Stimulated activated CD8-positive, alpha-beta memory T cell treated with anti-CD3 and anti-CD28 coated beads, Interleukin-2, amount 100 ng/mL, for 48 hours (primary cell): ENCODE measurements at regions not wholly inside any gene's neighbourhood (a gene's known extent, or its start where the extent isn't known, plus 50 kb on each side); places are given as distances from the start of the nearest gene placed in this dataset.

Experiments used
- DNase-seq, 2 donors: peaks; one replicate each; pipeline ENCODE4 v3.0.0-alpha.2; 2020; ENCODE audit warnings: low read depth in 2 of 2

DNA sequence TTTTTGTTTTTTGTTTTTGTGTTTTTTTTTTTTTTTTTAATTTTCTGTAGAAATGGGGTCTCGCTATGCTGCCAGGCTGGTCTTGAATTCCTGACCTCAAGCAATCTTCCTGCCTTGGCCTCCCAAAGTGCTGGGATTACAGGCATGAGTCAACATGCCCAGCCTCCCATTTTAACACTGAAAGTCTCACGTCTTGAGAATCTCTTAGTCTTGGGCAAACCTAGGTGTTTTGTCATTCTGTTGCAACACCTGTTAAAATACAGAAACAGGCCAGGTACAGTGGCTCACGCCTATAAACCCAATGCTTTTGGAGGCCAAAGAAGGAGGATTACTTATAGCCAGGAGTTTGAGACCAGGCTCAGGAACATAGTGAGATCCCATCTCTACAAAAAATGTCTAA, 599.0 kb downstream of the TLR4 start:
- DNase-seq: no peak

- no peak for DNase-seq
Observed at GRCh38 chr9:118305331-118305730, 601.1 kb downstream of the TLR4 start.

GRCh38 chr9:118306801-118307200, 602.6 kb downstream of the TLR4 start:
- no peak for DNase-seq

DNA sequence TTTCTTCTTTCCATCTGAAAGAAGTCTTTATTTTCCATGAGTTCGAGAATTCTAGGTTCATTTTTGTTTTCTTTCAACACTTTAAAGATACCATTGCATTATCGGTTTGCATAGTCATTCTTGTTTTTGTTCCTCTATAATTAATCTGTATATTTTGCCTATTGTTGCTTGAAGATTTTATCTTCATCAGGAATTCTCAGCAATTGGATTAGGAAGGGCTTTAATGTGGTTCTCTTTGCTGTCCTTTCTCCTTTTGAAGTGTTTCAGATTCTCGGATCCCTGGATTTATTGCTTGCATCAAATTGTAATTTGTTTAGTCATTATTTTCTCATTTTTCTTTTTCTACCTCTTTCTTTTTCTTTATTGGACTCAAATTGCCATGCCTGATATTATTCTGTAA, 609.8 kb downstream of the TLR4 start:
- no peak for DNase-seq

DNA sequence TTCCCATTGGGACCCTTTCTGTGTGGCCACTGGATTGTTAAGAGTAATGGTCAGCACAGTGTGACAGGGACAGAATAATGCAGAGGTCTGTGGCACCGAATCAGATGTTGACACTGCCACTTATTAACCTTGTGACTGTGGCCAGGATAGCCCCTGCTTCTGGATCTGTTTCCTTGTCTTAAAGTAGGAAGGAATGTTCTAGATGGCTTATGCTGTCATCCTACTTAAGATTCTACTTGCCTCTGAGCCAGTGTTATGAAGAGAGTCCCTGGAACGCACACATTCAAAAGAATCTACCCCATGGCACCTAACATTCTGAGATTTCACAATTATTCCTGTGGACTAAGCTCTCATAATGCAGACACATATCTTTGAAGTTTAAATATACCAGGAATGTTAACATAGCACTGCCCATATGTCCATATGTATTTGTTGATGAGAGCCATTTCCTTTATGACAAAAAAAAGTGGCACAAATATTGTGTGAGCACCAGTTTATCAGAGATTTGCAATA, 612.7 kb downstream of the TLR4 start:
- no peak for DNase-seq

DNA sequence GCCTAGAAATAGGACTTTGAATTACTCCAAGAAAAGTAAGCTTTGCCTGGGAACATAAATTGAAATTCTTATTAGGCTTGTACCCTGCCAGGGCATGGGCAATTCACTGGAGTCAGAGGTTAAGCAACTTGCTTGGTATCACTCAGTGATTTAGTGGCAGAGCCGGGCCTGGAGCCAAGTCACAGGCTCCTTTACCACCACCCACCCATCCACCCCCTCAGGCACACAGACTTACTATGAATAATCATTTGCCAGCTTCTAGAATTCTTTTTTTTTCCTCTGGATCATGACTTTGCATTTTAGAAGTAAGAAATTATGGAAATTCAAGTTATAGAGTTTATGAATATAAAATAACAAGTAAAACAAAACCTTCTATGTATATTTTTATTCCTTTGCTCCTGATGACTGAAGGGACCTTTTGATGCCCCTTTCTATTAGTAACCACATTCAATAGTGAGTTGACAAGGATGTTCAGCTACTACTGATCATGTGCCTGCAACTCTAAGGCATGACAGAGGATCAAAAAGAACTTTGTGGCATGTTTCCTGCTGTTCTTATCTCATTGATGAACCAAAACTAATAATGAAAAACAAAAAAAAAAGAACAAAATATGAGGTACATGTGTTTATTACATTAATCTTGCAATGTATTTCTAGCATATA, 614.7 kb downstream of the TLR4 start:
- DNase-seq: no peak

- no peak for DNase-seq
Observed at GRCh38 chr9:118321788-118322187, 617.6 kb downstream of the TLR4 start.

DNA sequence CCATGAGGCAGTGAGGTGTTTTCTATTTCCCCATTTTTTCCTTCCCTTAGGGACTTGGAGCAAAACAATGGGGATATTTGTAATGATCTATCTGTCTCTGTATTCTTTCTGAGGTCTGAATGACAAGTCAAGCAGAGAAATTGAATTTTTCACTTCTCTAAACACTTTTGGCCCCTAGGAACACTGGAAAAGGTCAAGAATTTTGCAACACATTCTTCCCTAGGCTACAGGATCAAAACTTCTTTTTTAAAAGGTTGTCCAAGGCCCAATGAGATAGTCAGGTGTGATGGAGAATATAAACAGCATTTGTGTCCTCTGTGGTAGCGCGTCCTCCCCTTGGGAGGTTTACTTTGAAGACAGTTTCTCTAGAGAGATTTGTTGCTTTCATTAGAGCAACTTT, 620.5 kb downstream of the TLR4 start:
- DNase-seq: no peak

- no peak for DNase-seq
Observed at GRCh38 chr9:118325757-118326156, 621.6 kb downstream of the TLR4 start.

- DNase-seq: no peak
Observed at GRCh38 chr9:118326326-118326725, 622.1 kb downstream of the TLR4 start.

- DNase-seq: no peak
Observed at GRCh38 chr9:118330191-118330986, 626.2 kb downstream of the TLR4 start.

DNA sequence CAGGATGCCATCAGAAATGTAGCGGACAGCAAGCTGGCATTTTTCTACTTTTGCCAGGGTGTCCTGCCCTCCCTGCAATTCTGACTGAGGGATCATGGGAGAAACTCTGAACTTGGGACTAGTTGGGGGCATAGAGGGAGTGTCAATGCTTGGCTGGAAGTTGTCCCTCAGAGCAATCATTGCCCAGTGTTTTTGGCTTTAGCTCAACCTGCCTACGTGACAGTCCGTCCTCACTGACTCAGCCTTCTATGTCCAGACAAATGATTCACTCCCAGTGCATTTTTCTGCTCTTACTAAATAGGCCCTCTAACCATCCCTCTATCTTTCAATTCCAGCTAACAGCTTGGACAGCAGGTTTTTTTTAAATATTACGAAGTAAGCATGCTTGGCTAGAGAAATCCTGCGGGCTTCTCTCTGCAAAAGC, 627.4 kb downstream of the TLR4 start:
- DNase-seq: no peak

DNA sequence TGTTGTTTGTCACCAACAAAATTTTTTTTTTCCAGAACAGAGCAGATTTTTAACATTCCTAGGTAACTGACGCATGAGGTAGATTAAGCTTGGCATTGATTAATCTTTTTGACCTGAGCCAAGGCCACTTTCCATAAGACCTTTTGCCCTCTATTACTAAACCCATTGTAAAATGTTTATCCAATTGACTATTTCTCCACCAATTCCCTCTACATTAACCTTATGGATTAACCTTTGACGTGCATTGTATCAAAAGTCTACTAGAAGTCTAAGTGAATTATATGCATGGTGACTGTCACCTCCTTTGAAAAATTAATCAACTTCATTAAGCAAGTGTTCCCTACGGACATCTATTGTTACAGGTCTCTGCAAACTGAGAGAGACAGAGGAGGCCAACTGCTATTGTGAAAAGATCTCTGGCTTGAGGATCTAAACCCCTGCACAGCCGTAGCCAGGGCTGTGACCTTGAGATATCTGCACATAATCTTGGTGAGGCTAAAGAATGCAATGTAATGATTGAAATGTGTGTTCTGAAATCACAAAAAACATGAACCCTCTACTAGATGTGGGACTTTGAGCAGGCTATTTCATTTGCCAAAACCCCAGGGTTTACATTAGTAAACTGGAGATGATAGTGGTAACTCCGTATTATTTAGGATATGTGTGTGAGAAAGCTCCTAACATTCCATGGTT, 632.2 kb downstream of the TLR4 start:
- no peak for DNase-seq

DNA sequence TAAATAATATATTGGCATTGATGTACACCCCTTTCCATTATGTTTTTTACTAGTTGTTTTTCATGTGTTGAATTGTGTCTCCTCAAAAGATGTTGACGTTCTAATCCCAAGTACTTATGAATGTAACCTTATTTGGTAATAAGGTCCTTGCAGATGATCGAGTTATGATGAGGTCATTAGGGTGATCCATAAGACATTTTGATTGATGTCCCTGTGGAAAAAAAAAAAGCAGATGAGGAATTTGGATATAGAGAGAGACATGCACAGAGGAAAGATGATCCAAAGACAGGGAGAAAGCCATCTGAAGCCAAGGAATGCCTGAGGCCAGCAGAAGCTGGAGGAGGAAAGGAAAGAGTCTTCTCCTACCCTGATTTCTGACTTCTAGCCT, 632.7 kb downstream of the TLR4 start:
- DNase-seq: no peak

DNA sequence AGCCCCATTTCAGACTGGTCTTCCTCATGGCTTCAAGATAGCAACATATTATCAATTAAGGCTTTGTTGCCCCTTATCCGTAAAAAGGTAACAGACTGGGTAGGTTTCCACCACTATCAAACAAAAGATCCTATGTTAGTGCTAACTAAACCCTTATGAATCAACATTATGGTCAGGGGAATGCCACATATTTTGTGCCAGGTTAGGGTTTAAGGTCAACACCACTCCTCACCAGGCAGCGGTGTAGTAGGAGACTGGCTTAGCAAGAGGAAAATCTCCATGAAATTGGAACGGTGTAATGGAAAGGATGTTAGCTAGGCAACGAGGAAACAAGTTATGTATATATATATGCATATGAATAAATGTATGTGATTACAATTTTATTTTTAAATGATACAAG, 655.8 kb downstream of the TLR4 start:
- no peak for DNase-seq

DNA sequence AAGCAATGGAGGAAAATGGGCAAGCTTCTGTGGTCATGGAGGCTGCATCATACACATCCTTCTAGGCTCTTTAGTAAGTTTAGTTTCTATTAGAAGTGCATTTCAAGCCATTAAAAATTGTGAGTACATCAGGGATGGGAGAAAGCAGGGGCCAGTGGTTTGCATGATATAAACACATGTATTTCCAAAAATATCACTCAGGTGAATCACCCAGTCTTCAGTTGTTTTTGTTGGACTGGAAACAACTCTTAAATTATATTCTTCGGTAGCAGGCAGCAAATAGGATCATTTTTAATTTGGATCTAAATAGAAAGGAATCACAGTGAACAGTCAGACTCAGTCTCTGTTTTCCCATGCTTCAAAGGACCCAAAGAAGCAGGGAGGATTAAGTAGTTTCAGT, 657.9 kb downstream of the TLR4 start:
- no peak for DNase-seq

DNA sequence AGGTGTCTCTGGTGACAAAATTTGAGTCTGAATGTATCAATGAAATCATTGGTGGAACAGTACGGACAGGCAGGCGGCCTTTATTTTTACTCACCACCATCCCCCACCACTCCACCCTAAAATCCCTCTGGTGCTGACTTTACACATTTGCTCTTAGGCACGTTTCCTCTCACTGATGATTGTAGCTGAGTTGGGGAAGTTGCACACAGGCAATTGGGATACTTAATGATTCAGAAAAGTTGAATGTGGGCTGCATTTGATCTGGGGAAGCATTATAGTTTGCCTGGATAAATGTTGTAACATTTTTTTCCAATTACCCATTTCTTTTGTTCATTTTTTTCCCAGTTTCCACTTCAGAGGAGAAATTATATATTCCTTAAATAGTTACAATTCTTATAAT, 658.4 kb downstream of the TLR4 start:
- no peak for DNase-seq

DNA sequence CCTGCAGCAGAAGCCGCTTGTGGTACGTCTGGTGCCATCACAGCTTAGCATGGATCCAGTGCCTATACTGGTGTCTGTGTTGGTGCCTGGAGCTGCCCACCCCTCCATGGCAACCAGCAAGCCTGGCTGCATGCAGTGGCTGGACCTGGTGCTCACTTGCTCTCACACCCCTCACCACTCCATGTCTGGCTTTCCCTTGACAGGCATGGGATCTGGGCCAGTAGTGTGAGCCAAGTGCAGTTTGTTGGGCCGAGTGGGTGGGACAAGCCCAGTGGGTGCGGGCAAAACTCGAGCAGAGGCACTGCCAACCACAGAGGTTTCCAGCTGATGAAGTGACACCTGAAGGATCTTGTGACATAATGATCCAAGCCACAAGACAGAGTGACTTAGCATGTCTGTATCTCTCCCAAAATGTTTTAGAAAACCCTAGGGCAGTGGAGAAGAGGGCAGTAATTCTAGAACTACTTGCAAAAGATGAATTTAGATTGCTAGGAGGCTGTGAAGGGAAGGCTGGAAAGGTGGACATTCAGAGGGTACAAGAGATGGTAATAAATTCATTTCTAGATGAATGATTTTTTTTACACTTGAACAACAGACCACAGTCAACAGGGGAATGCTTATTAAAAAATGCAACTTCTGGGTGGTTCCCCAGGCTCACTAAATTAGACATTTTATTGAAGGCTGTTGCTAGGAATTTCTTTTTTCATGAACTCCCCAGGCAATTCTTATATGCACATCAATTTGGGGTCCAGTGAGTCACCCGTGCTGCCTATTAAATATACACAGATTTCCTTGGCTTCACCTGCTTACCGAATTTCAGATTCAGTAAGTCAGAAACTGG, 660.3 kb downstream of the TLR4 start:
- DNase-seq: no peak

GRCh38 chr9:118366228-118366627, 662.0 kb downstream of the TLR4 start:
- DNase-seq: no peak

- DNase-seq: no peak
Observed at GRCh38 chr9:118367383-118367782, 663.2 kb downstream of the TLR4 start.

DNA sequence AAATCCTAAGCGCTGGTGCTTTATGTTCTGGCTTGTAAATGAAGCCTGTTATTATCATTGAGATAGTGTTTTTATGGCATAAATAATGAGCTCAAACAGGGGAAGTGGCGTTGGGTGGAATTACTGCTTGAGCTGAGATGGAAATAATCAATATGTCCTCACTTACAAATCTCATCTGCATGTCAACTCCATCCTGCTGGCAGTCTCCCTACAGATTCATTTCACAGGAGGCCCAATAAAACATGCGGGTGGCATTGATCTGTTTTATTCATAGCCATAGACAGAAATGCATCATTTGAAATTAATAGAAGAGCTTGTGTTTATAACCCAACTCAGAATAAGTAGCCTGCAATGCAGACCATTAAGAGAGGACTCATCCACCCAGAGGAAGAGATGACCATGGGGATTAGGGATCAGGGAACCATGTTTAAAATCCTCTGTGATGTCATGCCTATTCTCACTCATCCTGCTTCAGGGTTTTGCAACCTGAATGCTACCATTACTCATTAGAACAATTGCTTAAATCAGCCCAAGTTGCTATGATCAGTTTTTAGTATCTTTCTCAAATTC, 680.4 kb downstream of the TLR4 start:
- DNase-seq: no peak
